Skeletal muscle tissue (tissue), 1 donor: ENCODE measurements at regions not wholly inside any gene's neighbourhood (a gene's known extent, or its start where the extent isn't known, plus 50 kb on each side); places are given as distances from the start of the nearest gene placed in this dataset. TPM values are rescaled to one million over a fixed set of nuclear protein-coding genes. Genes with fewer than 3 reads are reported as not detected.

ENCODE experiments used
- small RNA-seq: library from RNA; depleted of rRNA; stranded (forward); fragments of <200 nt; gene quantifications from one replicate; pipeline ENCODE3, GENCODE V24; 2014

Small RNAs in the stretch of these regions (small RNA-seq; reads per million reads assigned to genes)
- not detected for gene AL365203.1
- not detected for gene MTND4LP11
- not detected for gene RN7SL847P
